Thoracic aorta (tissue), 2 donors: ENCODE measurements at regions not wholly inside any gene's neighbourhood (a gene's known extent, or its start where the extent isn't known, plus 50 kb on each side); places are given as distances from the start of the nearest gene placed in this dataset.

ENCODE experiments used
- ATAC-seq: fragments of 150-250 bp; one replicate; pipeline ENCODE4 v1.8.0; 2017; ENCODE audit warnings: low read depth; ENCODE audit not compliant: insufficient number of reproducible peaks, low FRiP score
- DNase-seq: peaks from one replicate; pipeline ENCODE4 v3.0.0-alpha.2; 2020; ENCODE audit warnings: low spot score
- H3K27ac ChIP-seq, 2 donors: fragments of 200-600 bp; sonication (generic); 1 replicate in 1 of 2; 2 replicates in 1 of 2; pipeline ENCODE4 v1.5.1; 2016; ENCODE audit warnings: mild to moderate bottlenecking in 2 of 2, moderate library complexity in 2 of 2
- H3K27me3 ChIP-seq: fragments of 200-600 bp; sonication (generic); replicated peaks from 2 replicates; pipeline ENCODE4 v1.6.0; 2016; ENCODE audit warnings: mild to moderate bottlenecking; ENCODE audit not compliant: insufficient read depth
- H3K36me3 ChIP-seq: fragments of 200-600 bp; sonication (generic); one replicate; pipeline ENCODE4 v1.5.1; 2016
- H3K4me1 ChIP-seq, 2 donors: fragments of 200-600 bp; sonication (generic); 1 replicate in 1 of 2; 2 replicates in 1 of 2; pipeline versions ENCODE4 v1.5.1 to v1.6.0; 2016; ENCODE audit warnings: low read depth in 2 of 2, mild to moderate bottlenecking in 1 of 2; ENCODE audit not compliant: control insufficient read depth in 1 of 2
- H3K4me3 ChIP-seq: fragments of 200-600 bp; sonication (generic); 2 replicates; pipeline ENCODE4 v1.5.1; 2016; ENCODE audit warnings: mild to moderate bottlenecking
- H3K9me3 ChIP-seq: fragments of 200-600 bp; sonication (generic); 2 replicates; pipeline ENCODE4 v1.5.1; 2016
- CTCF ChIP-seq: fragments of 200-600 bp; sonication (generic); IDR thresholded peaks from one replicate; pipeline ENCODE4 v1.5.1; 2019; ENCODE audit warnings: antibody characterized with exemption

- no peak for ATAC-seq
These were observed 245.5 kb downstream of the AUH start for GRCh38 chr9:91116211-91116610.

DNA sequence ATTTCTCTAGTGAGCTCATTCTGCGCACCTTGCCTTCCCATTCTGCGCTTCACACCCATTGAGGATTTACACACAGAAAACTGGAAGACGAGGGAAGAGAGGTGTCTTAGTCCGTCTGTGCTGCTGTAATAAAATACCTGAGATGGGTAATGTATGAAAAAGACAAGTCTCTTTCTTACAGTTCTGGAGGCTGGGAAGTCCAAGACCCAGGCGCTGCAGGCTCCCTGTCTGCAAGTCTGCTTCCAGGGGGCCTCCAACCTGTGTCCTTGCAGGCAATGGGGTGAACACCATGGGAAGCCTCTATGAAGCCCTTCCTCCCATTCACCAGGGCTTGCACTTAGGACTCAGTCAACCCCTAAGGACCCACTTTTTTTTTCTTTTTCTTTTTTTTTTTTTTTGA lies 245.0 kb downstream of the AUH start:
- peak overlapping the region in 1 of 2 donors; percentile 83 for H3K27ac ChIP-seq
- no peaks in the 10 kb centered on the region for H3K9me3 ChIP-seq
- no peaks in the 10 kb centered on the region for H3K27me3 ChIP-seq
- H3K36me3 ChIP-seq: no peaks in the 10 kb centered on the region
- peaks cover 15 to 48% of the 10 kb centered on the region in 2 donors for H3K4me1 ChIP-seq
- ATAC-seq (no peak), DNase-seq (no peak)
- H3K4me3 ChIP-seq: no peak overlapping the region
- no peak for TF ChIP-seq CTCF

More at GRCh38 chr9:91116211-91116610, 245.5 kb downstream of the AUH start:
- TF ChIP-seq CTCF: no peak
- no peak overlapping the region for H3K4me3 ChIP-seq
- peaks cover 15 to 48% of the 10 kb centered on the region in 2 donors for H3K4me1 ChIP-seq
- no peaks in the 10 kb centered on the region for H3K27me3 ChIP-seq
- H3K36me3 ChIP-seq: no peaks in the 10 kb centered on the region
- DNase-seq: no peak
- peaks cover under 1% of the 10 kb centered on the region for H3K9me3 ChIP-seq
- peak overlapping the region in 1 of 2 donors; percentile 83 for H3K27ac ChIP-seq

- H3K27me3 ChIP-seq: no peaks in the 10 kb centered on the region
- H3K4me1 ChIP-seq: peaks cover 15 to 48% of the 10 kb centered on the region in 2 donors
- no peaks in the 10 kb centered on the region for H3K36me3 ChIP-seq
- no peak for TF ChIP-seq CTCF
- peak overlapping the region; percentile 83 to 84 for H3K27ac ChIP-seq
- H3K4me3 ChIP-seq: peak overlapping the region; percentile 64
- H3K9me3 ChIP-seq: no peaks in the 10 kb centered on the region
- ATAC-seq (no peak), DNase-seq (no peak)
These were observed 244.2 kb downstream of the AUH start for GRCh38 chr9:91117474-91117891.

GRCh38 chr9:91117959-91118703 lies 243.6 kb downstream of the AUH start:
- peak; percentile 57 for DNase-seq
- no peaks in the 10 kb centered on the region for H3K36me3 ChIP-seq
- peak; percentile 82 for ATAC-seq
- H3K4me3 ChIP-seq: peak overlapping the region; percentile 64
- TF ChIP-seq CTCF: no peak
- H3K9me3 ChIP-seq: no peaks in the 10 kb centered on the region
- H3K4me1 ChIP-seq: peaks cover 15 to 48% of the 10 kb centered on the region in 2 donors
- no peaks in the 10 kb centered on the region for H3K27me3 ChIP-seq
- H3K27ac ChIP-seq: peak overlapping the region; percentile 83 to 84

- peak; percentile 27 for ATAC-seq
These were observed 243.1 kb downstream of the AUH start for GRCh38 chr9:91118704-91119025.

More at GRCh38 chr9:91118704-91119025, 243.1 kb downstream of the AUH start:
- Histone ChIP-seq H3K27me3 (no peaks in the 10 kb centered on the region), H3K36me3 (no peaks in the 10 kb centered on the region), H3K4me3 (peak overlapping the region; percentile 64), H3K27ac (peak overlapping the region; percentile 83 to 84), H3K4me1 (peaks cover 15 to 48% of the 10 kb centered on the region in 2 donors), H3K9me3 (no peaks in the 10 kb centered on the region)
- DNase-seq: no peak
- TF ChIP-seq CTCF: no peak
